Heart left ventricle (tissue), 13 donors: ENCODE measurements at regions not wholly inside any gene's neighbourhood (a gene's known extent, or its start where the extent isn't known, plus 50 kb on each side); places are given as distances from the start of the nearest gene placed in this dataset.

Experiments
- CTCF ChIP-seq, 12 donors: fragments of 200-600 bp; sonication (generic) in 4 of 12; IDR thresholded peaks; one replicate each; pipeline versions ENCODE4 v1.5.0 to v1.8.0; 2018 to 2022; ENCODE audit warnings: antibody characterized with exemption in 12 of 12, mild to moderate bottlenecking in 5 of 12
- POLR2A ChIP-seq, 2 donors: fragments of 450-650 bp; IDR thresholded peaks; one replicate each; pipeline ENCODE4 v1.6.1; 2017; ENCODE audit warnings: antibody characterized with exemption in 2 of 2, mild to moderate bottlenecking in 2 of 2, moderate library complexity in 2 of 2
- donor health status: ischemic (EF 13 %, LVEDD 7.1; RV severe dilation, severe dysfunction).
- donor health status: DM: no; HTN: yes; CAD: no.
- donor health status: DM: no; HTN: no; CAD: no.
- donor health status: ischemic (EF 25% LVEDD 6.9; RV normal size, moderate dysfunction).
- donor health status: ischemic (EF 25% LVEDD 5.7; RV mildly dilated, moderate dysfunction).
- donor health status: ischemic (EF 35%, LVEDD 5.7; RV mildly dilated, moderate dysfunction).
- donor health status: nonischemic (EF 11% LVEDD 7.7; RV severe dilation, severe dysfunction).
- donor health status: DM: yes; HTN: yes; CAD: no.
- donor health status: PGD.
- donor health status: ischemic (EF 29% LVEDD 5.4; RV normal size, mild dysfunction).
- donor health status: nonischemic (EF 23%, LVEDD 6.1; RV moderate dilation, normal function).

DNA sequence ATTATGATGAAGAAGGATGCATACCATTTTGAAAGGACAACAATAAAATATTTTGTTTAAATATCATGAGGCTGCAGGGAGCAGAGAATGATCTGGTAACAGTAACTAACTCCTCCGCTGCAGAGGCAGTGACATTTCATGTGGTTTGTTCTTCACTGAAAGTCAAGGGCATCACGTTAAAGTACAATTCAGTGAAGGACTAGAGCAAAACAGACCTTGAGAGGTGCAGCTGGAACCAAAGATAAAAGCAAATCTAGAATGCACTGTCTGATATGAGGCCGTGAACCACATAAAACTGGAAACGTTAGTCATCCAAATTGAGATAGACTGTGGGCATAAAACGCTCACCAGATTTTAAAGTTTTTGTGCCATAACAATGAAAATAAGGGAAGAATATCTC, 522.9 kb upstream of the TNP1 start:
- TF ChIP-seq POLR2A (IDR thresholded peaks at IDR 0.05) (no peak), CTCF (IDR thresholded peaks at IDR 0.05) (no peak)
